Skeletal muscle tissue (tissue), 3 donors: ENCODE measurements at regions not wholly inside any gene's neighbourhood (a gene's known extent, or its start where the extent isn't known, plus 50 kb on each side); places are given as distances from the start of the nearest gene placed in this dataset.

Experiments
- H3K27ac ChIP-seq: one replicate; pipeline ENCODE4 v1.7.0; 2013; ENCODE audit warnings: mild to moderate bottlenecking, low read depth, low read length, inconsistent platforms
- H3K27me3 ChIP-seq, 3 donors: one replicate each; pipeline ENCODE4 v1.7.0; 2013; ENCODE audit warnings: low read length in 3 of 3; ENCODE audit not compliant: control insufficient read depth in 3 of 3, insufficient read depth in 3 of 3
- H3K36me3 ChIP-seq, 3 donors: one replicate each; pipeline ENCODE4 v1.7.0; 2013; ENCODE audit warnings: low read length in 3 of 3; ENCODE audit not compliant: control insufficient read depth in 3 of 3, insufficient read depth in 3 of 3
- H3K4me1 ChIP-seq, 3 donors: one replicate each; pipeline ENCODE4 v1.7.0; 2013; ENCODE audit warnings: low read length in 3 of 3, mild to moderate bottlenecking in 3 of 3; ENCODE audit not compliant: control insufficient read depth in 3 of 3, insufficient read depth in 3 of 3
- H3K4me3 ChIP-seq, 3 donors: one replicate each; pipeline ENCODE4 v1.7.0; 2013; ENCODE audit warnings: low read length in 3 of 3
- H3K9ac ChIP-seq, 3 donors: one replicate each; pipeline ENCODE4 v1.7.0; 2013; ENCODE audit warnings: low read length in 3 of 3, mild to moderate bottlenecking in 3 of 3, moderate library complexity in 2 of 3, low read depth in 1 of 3
- H3K9me3 ChIP-seq, 3 donors: one replicate each; pipeline ENCODE4 v1.7.0; 2013; ENCODE audit warnings: low read length in 3 of 3; ENCODE audit not compliant: control insufficient read depth in 3 of 3
- donor health status: Osteomylitis.

GRCh38 chr6:168206661-168207274 lies 112.8 kb downstream of the DACT2 start:
- Histone ChIP-seq H3K27me3 (peaks cover 0 to 5% (median 0%) of the 10 kb centered on the region in 3 donors), H3K36me3 (no peaks in the 10 kb centered on the region), H3K27ac (no peak overlapping the region), H3K4me1 (no peaks in the 10 kb centered on the region), H3K4me3 (no peak overlapping the region), H3K9me3 (peaks cover 0 to 4% (median 0%) of the 10 kb centered on the region in 3 donors), H3K9ac (no peak overlapping the region)

- H3K27ac ChIP-seq, result no peak overlapping the region
- H3K27me3 ChIP-seq, result peaks cover 0 to 9% (median 0%) of the 10 kb centered on the region in 3 donors
- H3K4me1 ChIP-seq, result no peaks in the 10 kb centered on the region
- H3K9ac ChIP-seq, result no peak overlapping the region
- H3K36me3 ChIP-seq, result no peaks in the 10 kb centered on the region
- peaks cover 0 to 4% (median 0%) of the 10 kb centered on the region in 3 donors for H3K9me3 ChIP-seq
- H3K4me3 ChIP-seq, result no peak overlapping the region
Observed at GRCh38 chr6:168206186-168206585, 113.4 kb downstream of the DACT2 start.

- Histone ChIP-seq H3K4me1 (no peaks in the 10 kb centered on the region), H3K27ac (no peak overlapping the region), H3K4me3 (no peak overlapping the region), H3K9ac (no peak overlapping the region), H3K36me3 (no peaks in the 10 kb centered on the region), H3K27me3 (peaks cover 5 to 12% (median 5%) of the 10 kb centered on the region in 3 donors), H3K9me3 (peaks cover 0 to 4% (median 0%) of the 10 kb centered on the region in 3 donors)
Observed at GRCh38 chr6:168201799-168202198, 117.8 kb downstream of the DACT2 start.

- H3K4me1 ChIP-seq, result no peaks in the 10 kb centered on the region
- H3K27me3 ChIP-seq, result peaks cover 5 to 13% (median 7%) of the 10 kb centered on the region in 3 donors
- no peaks in the 10 kb centered on the region for H3K36me3 ChIP-seq
- no peak overlapping the region for H3K9ac ChIP-seq
- H3K27ac ChIP-seq, result no peak overlapping the region
- no peak overlapping the region for H3K4me3 ChIP-seq
- H3K9me3 ChIP-seq, result peaks cover 0 to 4% (median 0%) of the 10 kb centered on the region in 3 donors
Observed at GRCh38 chr6:168201383-168201782, 118.2 kb downstream of the DACT2 start.

GRCh38 chr6:168200571-168201134 lies 118.9 kb downstream of the DACT2 start:
- Histone ChIP-seq H3K4me1 (no peaks in the 10 kb centered on the region), H3K9me3 (peaks cover 0 to 4% (median 0%) of the 10 kb centered on the region in 3 donors), H3K9ac (no peak overlapping the region), H3K4me3 (no peak overlapping the region), H3K27me3 (peaks cover 5 to 15% (median 7%) of the 10 kb centered on the region in 3 donors), H3K27ac (no peak overlapping the region), H3K36me3 (no peaks in the 10 kb centered on the region)

- Histone ChIP-seq H3K4me3 (no peak overlapping the region), H3K9me3 (no peaks in the 10 kb centered on the region), H3K36me3 (no peaks in the 10 kb centered on the region), H3K27me3 (peaks cover 13 to 30% (median 16%) of the 10 kb centered on the region in 3 donors), H3K27ac (no peak overlapping the region), H3K9ac (no peak overlapping the region), H3K4me1 (no peaks in the 10 kb centered on the region)
Observed at GRCh38 chr6:168198302-168199180, 119.5 kb upstream of the FRMD1 start.

- no peaks in the 10 kb centered on the region for H3K4me1 ChIP-seq
- no peak overlapping the region for H3K9ac ChIP-seq
- no peaks in the 10 kb centered on the region for H3K9me3 ChIP-seq
- H3K27ac ChIP-seq, result no peak overlapping the region
- H3K36me3 ChIP-seq, result no peaks in the 10 kb centered on the region
- H3K4me3 ChIP-seq, result no peak overlapping the region
- peaks cover 16 to 30% (median 19%) of the 10 kb centered on the region in 3 donors for H3K27me3 ChIP-seq
Observed at GRCh38 chr6:168197636-168198301, 118.8 kb upstream of the FRMD1 start.

GRCh38 chr6:168196881-168197635 lies 118.0 kb upstream of the FRMD1 start:
- H3K4me1 ChIP-seq, result no peaks in the 10 kb centered on the region
- peaks cover 16 to 34% (median 19%) of the 10 kb centered on the region in 3 donors for H3K27me3 ChIP-seq
- H3K4me3 ChIP-seq, result no peak overlapping the region
- H3K9ac ChIP-seq, result no peak overlapping the region
- H3K27ac ChIP-seq, result no peak overlapping the region
- H3K36me3 ChIP-seq, result no peaks in the 10 kb centered on the region
- H3K9me3 ChIP-seq, result no peaks in the 10 kb centered on the region

GRCh38 chr6:168196385-168196860 lies 117.4 kb upstream of the FRMD1 start:
- Histone ChIP-seq H3K27ac (no peak overlapping the region), H3K9ac (no peak overlapping the region), H3K4me1 (no peaks in the 10 kb centered on the region), H3K9me3 (no peaks in the 10 kb centered on the region), H3K4me3 (no peak overlapping the region), H3K27me3 (peaks cover 16 to 32% (median 25%) of the 10 kb centered on the region in 3 donors), H3K36me3 (no peaks in the 10 kb centered on the region)
